Testis (tissue), 2 donors: ENCODE measurements at regions not wholly inside any gene's neighbourhood (a gene's known extent, or its start where the extent isn't known, plus 50 kb on each side); places are given as distances from the start of the nearest gene placed in this dataset.

Experiments used
- POLR2A ChIP-seq: fragments of 450-650 bp; IDR thresholded peaks from one replicate; pipeline ENCODE4 v1.6.1; 2017; ENCODE audit warnings: antibody characterized with exemption, mild to moderate bottlenecking, moderate library complexity
- TF ChIP-seq, protein P1 (sequence below), 3 experiments: fragments of 450-650 bp in 2 of 3; fragments of 200-600 bp in 1 of 3; sonication (generic) in 1 of 3; IDR thresholded peaks; one replicate each; pipeline ENCODE4 v1.5.1; 2016 to 2019; ENCODE audit warnings: antibody characterized with exemption in 3 of 3, mild to moderate bottlenecking in 2 of 3, moderate library complexity in 1 of 3

DNA sequence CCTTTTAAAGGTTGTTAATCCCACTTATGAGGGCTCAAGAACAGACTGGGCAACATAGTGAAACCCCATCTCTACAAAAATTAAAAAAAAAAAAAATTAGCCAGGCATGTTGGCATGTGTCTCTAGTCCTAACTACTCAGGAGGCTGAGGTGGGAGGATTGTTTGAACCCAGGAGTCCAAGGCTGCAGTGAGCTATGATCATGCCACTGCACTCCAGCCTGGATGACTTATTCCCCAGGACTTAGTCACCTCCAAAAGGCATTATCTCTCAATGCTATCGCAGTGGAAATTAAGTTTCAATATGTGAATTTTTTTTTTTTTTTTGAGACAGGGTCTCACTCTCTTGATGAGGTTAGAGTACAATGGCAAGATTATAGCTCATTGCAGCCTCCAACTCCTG lies 61.2 kb upstream of the TRIM24 start:
- TF ChIP-seq, protein P1, sequence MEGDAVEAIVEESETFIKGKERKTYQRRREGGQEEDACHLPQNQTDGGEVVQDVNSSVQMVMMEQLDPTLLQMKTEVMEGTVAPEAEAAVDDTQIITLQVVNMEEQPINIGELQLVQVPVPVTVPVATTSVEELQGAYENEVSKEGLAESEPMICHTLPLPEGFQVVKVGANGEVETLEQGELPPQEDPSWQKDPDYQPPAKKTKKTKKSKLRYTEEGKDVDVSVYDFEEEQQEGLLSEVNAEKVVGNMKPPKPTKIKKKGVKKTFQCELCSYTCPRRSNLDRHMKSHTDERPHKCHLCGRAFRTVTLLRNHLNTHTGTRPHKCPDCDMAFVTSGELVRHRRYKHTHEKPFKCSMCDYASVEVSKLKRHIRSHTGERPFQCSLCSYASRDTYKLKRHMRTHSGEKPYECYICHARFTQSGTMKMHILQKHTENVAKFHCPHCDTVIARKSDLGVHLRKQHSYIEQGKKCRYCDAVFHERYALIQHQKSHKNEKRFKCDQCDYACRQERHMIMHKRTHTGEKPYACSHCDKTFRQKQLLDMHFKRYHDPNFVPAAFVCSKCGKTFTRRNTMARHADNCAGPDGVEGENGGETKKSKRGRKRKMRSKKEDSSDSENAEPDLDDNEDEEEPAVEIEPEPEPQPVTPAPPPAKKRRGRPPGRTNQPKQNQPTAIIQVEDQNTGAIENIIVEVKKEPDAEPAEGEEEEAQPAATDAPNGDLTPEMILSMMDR (IDR thresholded peaks at IDR 0.05): no peak
- no peak for TF ChIP-seq POLR2A
